Thyroid gland (tissue), 4 donors: ENCODE measurements at regions not wholly inside any gene's neighbourhood (a gene's known extent, or its start where the extent isn't known, plus 50 kb on each side); places are given as distances from the start of the nearest gene placed in this dataset.

Experiments
- CTCF ChIP-seq, 6 experiments: fragments of 200-600 bp in 3 of 6; fragments of 450-650 bp in 3 of 6; sonication (generic) in 3 of 6; IDR thresholded peaks; one replicate each; pipeline ENCODE4 v1.5.1; 2016 to 2019; ENCODE audit warnings: antibody characterized with exemption in 6 of 6, mild to moderate bottlenecking in 2 of 6, inconsistent platforms in 1 of 6, moderate library complexity in 1 of 6
- POLR2A ChIP-seq, 2 donors: fragments of 450-650 bp; IDR thresholded peaks; one replicate each; pipeline ENCODE4 v1.6.1; 2017; ENCODE audit warnings: antibody characterized with exemption in 2 of 2, mild to moderate bottlenecking in 2 of 2, moderate library complexity in 1 of 2

DNA sequence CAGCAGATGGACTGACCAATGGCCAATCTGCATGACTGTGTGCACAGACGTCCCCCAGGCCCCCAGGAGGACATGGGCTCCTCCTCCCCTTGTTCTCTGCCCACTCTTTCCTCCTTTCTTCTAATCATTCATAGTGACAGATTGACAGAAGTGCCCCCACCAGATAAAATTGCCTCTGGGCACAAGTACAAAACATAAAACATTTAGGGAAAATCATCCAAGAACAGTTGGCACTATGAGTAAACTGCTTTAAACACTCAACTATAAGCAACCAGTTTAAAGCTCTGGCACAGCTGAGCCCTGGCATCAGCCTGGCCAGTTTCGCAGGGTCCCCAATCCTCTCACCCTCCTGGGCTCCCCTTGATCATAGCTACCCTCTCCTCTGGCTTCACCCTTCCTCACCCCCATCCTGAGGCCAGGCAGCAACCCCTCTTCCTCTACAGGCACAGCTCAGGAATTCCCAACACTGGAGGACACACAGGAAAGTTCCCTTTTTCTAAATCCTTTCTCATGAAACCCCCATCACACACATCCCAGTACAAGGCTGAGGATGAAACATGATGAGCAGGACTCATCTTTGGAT is 232.9 kb downstream of the BUD13 start:
- TF ChIP-seq CTCF (IDR thresholded peaks at IDR 0.05) (no peak), POLR2A (IDR thresholded peaks at IDR 0.05) (no peak)
